Neuron (in vitro differentiated cells): ENCODE measurements at regions not wholly inside any gene's neighbourhood (a gene's known extent, or its start where the extent isn't known, plus 50 kb on each side); places are given as distances from the start of the nearest gene placed in this dataset.

Experiments
- H2AFZ ChIP-seq: one replicate; pipeline ENCODE4 v1.6.1; 2013; ENCODE audit warnings: low read depth, mild to moderate bottlenecking, inconsistent platforms, low read length, moderate library complexity
- H3K27me3 ChIP-seq: one replicate; pipeline ENCODE4 v1.6.1; 2013; ENCODE audit warnings: low read length; ENCODE audit not compliant: insufficient read depth
- H3K36me3 ChIP-seq: one replicate; pipeline ENCODE4 v1.6.1; 2013; ENCODE audit warnings: low read length; ENCODE audit not compliant: insufficient read depth
- H3K4me1 ChIP-seq: one replicate; pipeline ENCODE4 v1.6.1; 2013; ENCODE audit warnings: low read length; ENCODE audit not compliant: insufficient read depth
- H3K4me3 ChIP-seq: 2 replicates; pipeline ENCODE4 v1.5.1; 2013; ENCODE audit warnings: mild to moderate bottlenecking, low read length, moderate library complexity
- H3K9me3 ChIP-seq: one replicate; pipeline ENCODE4 v1.6.1; 2013; ENCODE audit warnings: low read length

- peaks cover under 1% of the 10 kb centered on the region for H3K27me3 ChIP-seq
- H3K4me1 ChIP-seq = peaks cover 13% of the 10 kb centered on the region
- no peaks in the 10 kb centered on the region for H3K36me3 ChIP-seq
- H2AFZ ChIP-seq = no peak overlapping the region
- H3K9me3 ChIP-seq = no peaks in the 10 kb centered on the region
- no peak overlapping the region for H3K4me3 ChIP-seq
Measured at GRCh38 chr20:56801971-56802755, 173.1 kb downstream of the TFAP2C start.

GRCh38 chr20:56802805-56803204, 173.7 kb downstream of the TFAP2C start:
- Histone ChIP-seq H2AFZ (no peak overlapping the region), H3K4me3 (no peak overlapping the region), H3K4me1 (peaks cover 13% of the 10 kb centered on the region), H3K27me3 (peaks cover 6% of the 10 kb centered on the region), H3K9me3 (no peaks in the 10 kb centered on the region), H3K36me3 (no peaks in the 10 kb centered on the region)

GRCh38 chr20:56805313-56805712, 176.2 kb downstream of the TFAP2C start:
- H3K9me3 ChIP-seq = no peaks in the 10 kb centered on the region
- H3K4me1 ChIP-seq = peaks cover 13% of the 10 kb centered on the region

GRCh38 chr20:56805966-56806365, 176.9 kb downstream of the TFAP2C start:
- H3K27me3 ChIP-seq = peaks cover 7% of the 10 kb centered on the region
- no peaks in the 10 kb centered on the region for H3K36me3 ChIP-seq
- H3K4me3 ChIP-seq = no peak overlapping the region
- H3K9me3 ChIP-seq = no peaks in the 10 kb centered on the region
- H2AFZ ChIP-seq = no peak overlapping the region
- H3K4me1 ChIP-seq = peaks cover 13% of the 10 kb centered on the region

More at GRCh38 chr20:56805313-56805712, 176.2 kb downstream of the TFAP2C start:
- Histone ChIP-seq H3K4me3 (no peak overlapping the region), H2AFZ (no peak overlapping the region), H3K36me3 (no peaks in the 10 kb centered on the region), H3K27me3 (peaks cover 7% of the 10 kb centered on the region)

GRCh38 chr20:56806952-56807517, 177.9 kb downstream of the TFAP2C start:
- Histone ChIP-seq H3K36me3 (no peaks in the 10 kb centered on the region), H3K4me3 (no peak overlapping the region), H3K4me1 (peaks cover 13% of the 10 kb centered on the region), H3K27me3 (peaks cover 7% of the 10 kb centered on the region), H2AFZ (no peak overlapping the region), H3K9me3 (no peaks in the 10 kb centered on the region)

- no peak overlapping the region for H2AFZ ChIP-seq
- H3K9me3 ChIP-seq = no peaks in the 10 kb centered on the region
- H3K4me3 ChIP-seq = no peak overlapping the region
- peaks cover 7% of the 10 kb centered on the region for H3K27me3 ChIP-seq
- peaks cover 13% of the 10 kb centered on the region for H3K4me1 ChIP-seq
- H3K36me3 ChIP-seq = no peaks in the 10 kb centered on the region
Measured at GRCh38 chr20:56808117-56808725, 179.1 kb downstream of the TFAP2C start.

GRCh38 chr20:56808732-56809131, 179.6 kb downstream of the TFAP2C start:
- Histone ChIP-seq H3K36me3 (no peaks in the 10 kb centered on the region), H3K9me3 (no peaks in the 10 kb centered on the region), H3K4me1 (peaks cover 13% of the 10 kb centered on the region), H3K27me3 (peaks cover 7% of the 10 kb centered on the region), H2AFZ (no peak overlapping the region), H3K4me3 (no peak overlapping the region)

GRCh38 chr20:56809668-56810067, 180.6 kb downstream of the TFAP2C start:
- H3K27me3 ChIP-seq = peaks cover 7% of the 10 kb centered on the region
- no peak overlapping the region for H2AFZ ChIP-seq
- H3K36me3 ChIP-seq = no peaks in the 10 kb centered on the region
- peaks cover 8% of the 10 kb centered on the region for H3K4me1 ChIP-seq
- no peak overlapping the region for H3K4me3 ChIP-seq
- no peaks in the 10 kb centered on the region for H3K9me3 ChIP-seq

GRCh38 chr20:56810141-56810540, 181.0 kb downstream of the TFAP2C start:
- Histone ChIP-seq H3K4me1 (peaks cover 3% of the 10 kb centered on the region), H2AFZ (no peak overlapping the region), H3K4me3 (no peak overlapping the region), H3K9me3 (no peaks in the 10 kb centered on the region), H3K36me3 (no peaks in the 10 kb centered on the region), H3K27me3 (peaks cover 7% of the 10 kb centered on the region)

GRCh38 chr20:56815796-56816195, 186.7 kb downstream of the TFAP2C start:
- Histone ChIP-seq H3K9me3 (no peaks in the 10 kb centered on the region), H3K27me3 (peaks cover 3% of the 10 kb centered on the region), H3K36me3 (no peaks in the 10 kb centered on the region), H3K4me1 (no peaks in the 10 kb centered on the region), H3K4me3 (no peak overlapping the region), H2AFZ (no peak overlapping the region)

- Histone ChIP-seq H3K27me3 (peaks cover 6% of the 10 kb centered on the region), H3K4me1 (no peaks in the 10 kb centered on the region), H3K9me3 (no peaks in the 10 kb centered on the region), H3K4me3 (no peak overlapping the region), H2AFZ (no peak overlapping the region), H3K36me3 (no peaks in the 10 kb centered on the region)
Measured at GRCh38 chr20:56816349-56816748, 187.2 kb downstream of the TFAP2C start.

- Histone ChIP-seq H3K4me3 (no peak overlapping the region), H2AFZ (no peak overlapping the region), H3K36me3 (no peaks in the 10 kb centered on the region), H3K4me1 (no peaks in the 10 kb centered on the region), H3K27me3 (peaks cover 6% of the 10 kb centered on the region), H3K9me3 (no peaks in the 10 kb centered on the region)
Measured at GRCh38 chr20:56817780-56818675, 188.9 kb downstream of the TFAP2C start.

GRCh38 chr20:56820984-56821383, 191.9 kb downstream of the TFAP2C start:
- Histone ChIP-seq H3K27me3 (peaks cover 6% of the 10 kb centered on the region), H3K4me3 (no peak overlapping the region), H3K9me3 (no peaks in the 10 kb centered on the region), H3K36me3 (no peaks in the 10 kb centered on the region), H2AFZ (no peak overlapping the region), H3K4me1 (no peaks in the 10 kb centered on the region)
